ENCODE measurements at regions not wholly inside any gene's neighbourhood (a gene's known extent, or its start where the extent isn't known, plus 50 kb on each side); places are given as distances from the start of the nearest gene placed in this dataset.

GRCh38 chr5:86482008-86482407 lies 135.7 kb upstream of the COX7C start:
- Histone ChIP-seq H3K27ac (ENCODE audit: extremely low read depth, low read depth, low read length) (no peak overlapping the region), H3K4me3 (no peak overlapping the region), H3K4me2 (ENCODE audit: insufficient read depth, low read length) (no peak overlapping the region), H3K9ac (ENCODE audit: insufficient read depth in 1 of 2, low read depth in 2 of 2, low read length in 2 of 2) (no peak overlapping the region), H3K9me1 (ENCODE audit: control insufficient read depth, insufficient read depth, low read length) (no peaks in the 10 kb centered on the region), H4K20me1 (replicated peaks; ENCODE audit: control insufficient read depth, insufficient read depth, low read length) (no peaks in the 10 kb centered on the region), H3K4me1 (replicated peaks in 1 of 2; ENCODE audit: control insufficient read depth in 2 of 2, insufficient read depth in 2 of 2, low read length in 2 of 2) (no peaks in the 10 kb centered on the region), H3K27me3 (ENCODE audit: control insufficient read depth in 2 of 2, insufficient read depth in 2 of 2, low read length in 2 of 2) (no peaks in the 10 kb centered on the region), H3K79me2 (ENCODE audit: control insufficient read depth, insufficient read depth, low read length) (no peaks in the 10 kb centered on the region), H3K36me3 (ENCODE audit: control insufficient read depth, insufficient read depth, low read length) (no peaks in the 10 kb centered on the region), H3K9me3 (replicated peaks; ENCODE audit: control insufficient read depth, insufficient read depth, low read depth, low read length) (no peaks in the 10 kb centered on the region), H2AFZ (ENCODE audit: low read depth, low read length) (no peak overlapping the region)
- no peak for FAIRE-seq
- no peak for ATAC-seq
- in situ Hi-C loops (cut with MboI), result no loop called here
- 8% methylated on average over 2 of the region's 2 CpGs for WGBS (ENCODE audit: insufficient coverage, low coverage, missing lambda C conversion rate)
- intact Hi-C loops (cut with micrococcal nuclease), result no loop called here
- no peak for DNase-seq (ENCODE audit: extremely low read depth in 1 of 4, low spot score in 3 of 4)
- POLR2A ChIA-PET, result no interaction called here
- CTCF ChIA-PET (ENCODE audit: low intra/inter-chr PET ratio), result no interaction called here
- no TSS peak for BruUV-seq (replicated peaks)
- TF ChIP-seq TSC22D4 (tag; IDR thresholded peaks at IDR 0.05), result no peak
- no peak for TF ChIP-seq JUNB (CRISPR knock-in tag; conservative IDR thresholded peaks at IDR 0.05)
- TF ChIP-seq, protein P1, sequence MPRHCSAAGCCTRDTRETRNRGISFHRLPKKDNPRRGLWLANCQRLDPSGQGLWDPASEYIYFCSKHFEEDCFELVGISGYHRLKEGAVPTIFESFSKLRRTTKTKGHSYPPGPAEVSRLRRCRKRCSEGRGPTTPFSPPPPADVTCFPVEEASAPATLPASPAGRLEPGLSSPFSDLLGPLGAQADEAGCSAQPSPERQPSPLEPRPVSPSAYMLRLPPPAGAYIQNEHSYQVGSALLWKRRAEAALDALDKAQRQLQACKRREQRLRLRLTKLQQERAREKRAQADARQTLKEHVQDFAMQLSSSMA (CRISPR knock-in tag; IDR thresholded peaks at IDR 0.05), result no peak
- TF ChIP-seq CHAMP1 (IDR thresholded peaks at IDR 0.05), result no peak
- no peak for TF ChIP-seq NFE2L1 (tag; IDR thresholded peaks at IDR 0.05; ENCODE audit: borderline replicate concordance, low read depth)
- TF ChIP-seq ZSCAN32 (CRISPR knock-in tag; IDR thresholded peaks at IDR 0.05), result no peak
- no peak for TF ChIP-seq MEIS2 (IDR thresholded peaks at IDR 0.05; ENCODE audit: partially characterized antibody)
- no peak for TF ChIP-seq DLX4 (CRISPR knock-in tag; IDR thresholded peaks at IDR 0.05)
- no peak for TF ChIP-seq CBX1 (IDR thresholded peaks at IDR 0.05; ENCODE audit: low read depth)
- TF ChIP-seq, protein P2, sequence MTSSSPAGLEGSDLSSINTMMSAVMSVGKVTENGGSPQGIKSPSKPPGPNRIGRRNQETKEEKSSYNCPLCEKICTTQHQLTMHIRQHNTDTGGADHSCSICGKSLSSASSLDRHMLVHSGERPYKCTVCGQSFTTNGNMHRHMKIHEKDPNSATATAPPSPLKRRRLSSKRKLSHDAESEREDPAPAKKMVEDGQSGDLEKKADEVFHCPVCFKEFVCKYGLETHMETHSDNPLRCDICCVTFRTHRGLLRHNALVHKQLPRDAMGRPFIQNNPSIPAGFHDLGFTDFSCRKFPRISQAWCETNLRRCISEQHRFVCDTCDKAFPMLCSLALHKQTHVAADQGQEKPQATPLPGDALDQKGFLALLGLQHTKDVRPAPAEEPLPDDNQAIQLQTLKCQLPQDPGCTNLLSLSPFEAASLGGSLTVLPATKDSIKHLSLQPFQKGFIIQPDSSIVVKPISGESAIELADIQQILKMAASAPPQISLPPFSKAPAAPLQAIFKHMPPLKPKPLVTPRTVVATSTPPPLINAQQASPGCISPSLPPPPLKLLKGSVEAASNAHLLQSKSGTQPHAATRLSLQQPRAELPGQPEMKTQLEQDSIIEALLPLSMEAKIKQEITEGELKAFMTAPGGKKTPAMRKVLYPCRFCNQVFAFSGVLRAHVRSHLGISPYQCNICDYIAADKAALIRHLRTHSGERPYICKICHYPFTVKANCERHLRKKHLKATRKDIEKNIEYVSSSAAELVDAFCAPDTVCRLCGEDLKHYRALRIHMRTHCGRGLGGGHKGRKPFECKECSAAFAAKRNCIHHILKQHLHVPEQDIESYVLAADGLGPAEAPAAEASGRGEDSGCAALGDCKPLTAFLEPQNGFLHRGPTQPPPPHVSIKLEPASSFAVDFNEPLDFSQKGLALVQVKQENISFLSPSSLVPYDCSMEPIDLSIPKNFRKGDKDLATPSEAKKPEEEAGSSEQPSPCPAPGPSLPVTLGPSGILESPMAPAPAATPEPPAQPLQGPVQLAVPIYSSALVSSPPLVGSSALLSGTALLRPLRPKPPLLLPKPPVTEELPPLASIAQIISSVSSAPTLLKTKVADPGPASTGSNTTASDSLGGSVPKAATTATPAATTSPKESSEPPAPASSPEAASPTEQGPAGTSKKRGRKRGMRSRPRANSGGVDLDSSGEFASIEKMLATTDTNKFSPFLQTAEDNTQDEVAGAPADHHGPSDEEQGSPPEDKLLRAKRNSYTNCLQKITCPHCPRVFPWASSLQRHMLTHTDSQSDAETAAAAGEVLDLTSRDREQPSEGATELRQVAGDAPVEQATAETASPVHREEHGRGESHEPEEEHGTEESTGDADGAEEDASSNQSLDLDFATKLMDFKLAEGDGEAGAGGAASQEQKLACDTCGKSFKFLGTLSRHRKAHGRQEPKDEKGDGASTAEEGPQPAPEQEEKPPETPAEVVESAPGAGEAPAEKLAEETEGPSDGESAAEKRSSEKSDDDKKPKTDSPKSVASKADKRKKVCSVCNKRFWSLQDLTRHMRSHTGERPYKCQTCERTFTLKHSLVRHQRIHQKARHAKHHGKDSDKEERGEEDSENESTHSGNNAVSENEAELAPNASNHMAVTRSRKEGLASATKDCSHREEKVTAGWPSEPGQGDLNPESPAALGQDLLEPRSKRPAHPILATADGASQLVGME (CRISPR knock-in tag; IDR thresholded peaks at IDR 0.05), result no peak
- TF ChIP-seq ZNF584 (CRISPR knock-in tag; IDR thresholded peaks at IDR 0.05; ENCODE audit: low read depth), result no peak
- TF ChIP-seq CXXC5 (CRISPR knock-in tag; IDR thresholded peaks at IDR 0.05), result no peak
- TF ChIP-seq, protein P3, sequence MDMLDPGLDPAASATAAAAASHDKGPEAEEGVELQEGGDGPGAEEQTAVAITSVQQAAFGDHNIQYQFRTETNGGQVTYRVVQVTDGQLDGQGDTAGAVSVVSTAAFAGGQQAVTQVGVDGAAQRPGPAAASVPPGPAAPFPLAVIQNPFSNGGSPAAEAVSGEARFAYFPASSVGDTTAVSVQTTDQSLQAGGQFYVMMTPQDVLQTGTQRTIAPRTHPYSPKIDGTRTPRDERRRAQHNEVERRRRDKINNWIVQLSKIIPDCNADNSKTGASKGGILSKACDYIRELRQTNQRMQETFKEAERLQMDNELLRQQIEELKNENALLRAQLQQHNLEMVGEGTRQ (CRISPR knock-in tag; IDR thresholded peaks at IDR 0.05), result no peak
- no peak for TF ChIP-seq NELFE (IDR thresholded peaks at IDR 0.05; ENCODE audit: insufficient read depth, insufficient read length)
